ENCODE measurements at regions not wholly inside any gene's neighbourhood (a gene's known extent, or its start where the extent isn't known, plus 50 kb on each side); places are given as distances from the start of the nearest gene placed in this dataset.

DNA sequence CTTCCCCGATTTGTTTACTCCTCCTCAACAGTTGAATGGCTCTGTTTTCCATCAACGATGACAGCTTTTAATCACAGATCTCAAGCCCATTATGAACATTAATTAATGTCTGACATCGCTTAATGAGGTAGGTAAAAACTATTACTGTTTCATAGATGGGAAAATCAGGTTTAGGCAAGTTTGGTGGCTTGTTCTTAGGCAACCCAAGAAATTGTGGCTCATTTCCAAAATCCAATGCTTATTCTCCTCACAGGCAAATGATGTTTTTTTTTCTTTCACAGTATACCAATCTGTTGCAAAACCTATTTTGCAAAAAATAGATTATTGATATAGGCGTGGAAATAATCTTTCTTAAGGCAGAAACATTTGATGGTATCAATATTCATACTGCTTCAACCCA lies 70.8 kb upstream of the CHD1 start:
- Histone ChIP-seq H3K56ac (replicated peaks; ENCODE audit: insufficient read length, low read depth, low read length) (no peak overlapping the region), H2BK12ac (ENCODE audit: low read depth, low read length) (no peak overlapping the region), H3K4me3 (ENCODE audit: extremely low read depth in 1 of 4, insufficient read depth in 2 of 4, low read depth in 3 of 4, low read length in 4 of 4) (no peak overlapping the region), H2BK120ac (replicated peaks; ENCODE audit: low read depth, low read length) (no peak overlapping the region), H3K9me3 (ENCODE audit: insufficient read depth in 2 of 2, low read depth in 1 of 2, low read length in 1 of 2) (no peaks in the 10 kb centered on the region), H3K23ac (ENCODE audit: insufficient read length) (no peak overlapping the region), H4K5ac (ENCODE audit: insufficient read length, low read depth, low read length) (no peak overlapping the region), H3K23me2 (ENCODE audit: low read depth, low read length) (no peaks in the 10 kb centered on the region), H3K27ac (ENCODE audit: low read depth, low read length) (no peak overlapping the region), H3K14ac (ENCODE audit: insufficient read length) (no peak overlapping the region), H2BK20ac (ENCODE audit: low read length) (no peak overlapping the region), H3K36me3 (ENCODE audit: control insufficient read depth in 2 of 4, insufficient read depth in 4 of 4, low read length in 3 of 4) (no peaks in the 10 kb centered on the region), H3K79me2 (ENCODE audit: control insufficient read depth in 1 of 2, insufficient read depth in 2 of 2, low read length in 2 of 2) (no peaks in the 10 kb centered on the region), H2BK15ac (ENCODE audit: low read length) (no peak overlapping the region), H4K20me1 (replicated peaks in 1 of 2; ENCODE audit: control insufficient read depth in 1 of 2, insufficient read depth in 2 of 2, low read length in 2 of 2) (no peaks in the 10 kb centered on the region), H3K27me3 (replicated peaks in 1 of 4; ENCODE audit: control insufficient read depth in 3 of 4, extremely low read depth in 1 of 4, insufficient read depth in 3 of 4, low read length in 3 of 4) (no peaks in the 10 kb centered on the region), H3K79me1 (ENCODE audit: low read depth, low read length) (no peaks in the 10 kb centered on the region), H4K8ac (ENCODE audit: extremely low read depth, insufficient read depth, low read length) (no peak overlapping the region), H3K4me2 (ENCODE audit: insufficient read depth in 1 of 2, low read depth in 2 of 2, low read length in 2 of 2) (no peak overlapping the region), H3K18ac (ENCODE audit: extremely low read depth, low read length) (no peak overlapping the region), H2AFZ (ENCODE audit: low read length) (no peak overlapping the region), H2BK5ac (ENCODE audit: low read depth, low read length) (no peak overlapping the region), H4K91ac (replicated peaks; ENCODE audit: insufficient read length, low read length) (no peak overlapping the region), H3K9ac (replicated peaks in 1 of 4; ENCODE audit: extremely low read depth in 1 of 4, low read depth in 3 of 4, low read length in 3 of 4) (no peak overlapping the region), H2AK5ac (ENCODE audit: low read depth, low read length) (no peak overlapping the region), H3K4me1 (replicated peaks in 1 of 4; ENCODE audit: control insufficient read depth in 3 of 4, insufficient read depth in 4 of 4, low read length in 3 of 4) (0 out of 7 replicates have a peak, but pooled peaks cover 0 to 2% (median 0%) of the 10 kb centered on the region in 4 experiments), H3K4ac (replicated peaks; ENCODE audit: insufficient read length, low read depth, low read length) (no peak overlapping the region)
- FAIRE-seq: no peak
- WGBS, 2 experiments (ENCODE audit: extremely low coverage in 1 of 2, insufficient coverage in 1 of 2, insufficient read length in 1 of 2, insufficient replicate concordance in 2 of 2, low coverage in 1 of 2, low lambda C conversion rate in 2 of 2, missing lambda C conversion rate in 1 of 2): 85% methylated on average over 4 of the region's 4 CpGs; no CpG with 5 or more reads in 1 of the 2 experiments
- CTCF ChIA-PET (ENCODE audit: partially characterized antibody): no interaction called here
- DNase-seq (ENCODE audit: low read depth in 1 of 2, low spot score in 2 of 2): no peak
- POLR2A ChIA-PET (ENCODE audit: partially characterized antibody): no interaction called here
- no peak for TF ChIP-seq CBX8 (IDR thresholded peaks at IDR 0.05; ENCODE audit: borderline replicate concordance, low read depth, low read length)
- no peak for TF ChIP-seq KDM4A (IDR thresholded peaks at IDR 0.05; ENCODE audit: low read depth, low read length, severe bottlenecking)
- TF ChIP-seq TBP (IDR thresholded peaks at IDR 0.05; ENCODE audit: low read depth, low read length): no peak
- no peak for TF ChIP-seq GTF2F1 (IDR thresholded peaks at IDR 0.05; ENCODE audit: borderline replicate concordance, low read depth, low read length)
- no peak for TF ChIP-seq SIX5 (IDR thresholded peaks at IDR 0.05; ENCODE audit: low read depth, low read length)
- TF ChIP-seq, protein P1, sequence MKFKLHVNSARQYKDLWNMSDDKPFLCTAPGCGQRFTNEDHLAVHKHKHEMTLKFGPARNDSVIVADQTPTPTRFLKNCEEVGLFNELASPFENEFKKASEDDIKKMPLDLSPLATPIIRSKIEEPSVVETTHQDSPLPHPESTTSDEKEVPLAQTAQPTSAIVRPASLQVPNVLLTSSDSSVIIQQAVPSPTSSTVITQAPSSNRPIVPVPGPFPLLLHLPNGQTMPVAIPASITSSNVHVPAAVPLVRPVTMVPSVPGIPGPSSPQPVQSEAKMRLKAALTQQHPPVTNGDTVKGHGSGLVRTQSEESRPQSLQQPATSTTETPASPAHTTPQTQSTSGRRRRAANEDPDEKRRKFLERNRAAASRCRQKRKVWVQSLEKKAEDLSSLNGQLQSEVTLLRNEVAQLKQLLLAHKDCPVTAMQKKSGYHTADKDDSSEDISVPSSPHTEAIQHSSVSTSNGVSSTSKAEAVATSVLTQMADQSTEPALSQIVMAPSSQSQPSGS (IDR thresholded peaks at IDR 0.05; ENCODE audit: low read length): no peak
- TF ChIP-seq HDAC6 (IDR thresholded peaks at IDR 0.05; ENCODE audit: low read depth, low read length): no peak
- TF ChIP-seq POLR2AphosphoS5 (IDR thresholded peaks at IDR 0.05; ENCODE audit: low read depth, low read length): no peak
- TF ChIP-seq POLR2A (IDR thresholded peaks at IDR 0.05; ENCODE audit: control extremely low read depth in 1 of 2, low read depth in 2 of 2, low read length in 2 of 2): no peak
- TF ChIP-seq RNF2 (IDR thresholded peaks at IDR 0.05; ENCODE audit: borderline replicate concordance, low read depth, low read length, missing control alignments, poor library complexity, severe bottlenecking): no peak
- TF ChIP-seq RXRA (IDR thresholded peaks at IDR 0.05; ENCODE audit: insufficient read depth, low read depth, low read length): no peak
- no peak for TF ChIP-seq SP4 (IDR thresholded peaks at IDR 0.05; ENCODE audit: low read length)
- TF ChIP-seq RFX5 (IDR thresholded peaks at IDR 0.05; ENCODE audit: borderline replicate concordance, low read depth, low read length): no peak
- no peak for TF ChIP-seq SUZ12 (IDR thresholded peaks at IDR 0.05; ENCODE audit: low read length)

Measured in H1 (cell line).